Thoracic aorta (tissue), 2 donors: ENCODE measurements at regions not wholly inside any gene's neighbourhood (a gene's known extent, or its start where the extent isn't known, plus 50 kb on each side); places are given as distances from the start of the nearest gene placed in this dataset.
"Not testable (repeated sequence)": the region's sequence is repeated elsewhere in the genome, so short reads cannot be mapped to it uniquely, and the experiment has no call there.

Experiments
- ATAC-seq: fragments of 150-250 bp; one replicate; pipeline ENCODE4 v1.8.0; 2017; ENCODE audit warnings: low read depth; ENCODE audit not compliant: insufficient number of reproducible peaks, low FRiP score
- DNase-seq: peaks from one replicate; pipeline ENCODE4 v3.0.0-alpha.2; 2020; ENCODE audit warnings: low spot score
- H3K27ac ChIP-seq, 2 donors: fragments of 200-600 bp; sonication (generic); 1 replicate in 1 of 2; 2 replicates in 1 of 2; pipeline ENCODE4 v1.5.1; 2016; ENCODE audit warnings: mild to moderate bottlenecking in 2 of 2, moderate library complexity in 2 of 2
- H3K27me3 ChIP-seq: fragments of 200-600 bp; sonication (generic); replicated peaks from 2 replicates; pipeline ENCODE4 v1.6.0; 2016; ENCODE audit warnings: mild to moderate bottlenecking; ENCODE audit not compliant: insufficient read depth
- H3K36me3 ChIP-seq: fragments of 200-600 bp; sonication (generic); one replicate; pipeline ENCODE4 v1.5.1; 2016
- H3K4me1 ChIP-seq, 2 donors: fragments of 200-600 bp; sonication (generic); 1 replicate in 1 of 2; 2 replicates in 1 of 2; pipeline versions ENCODE4 v1.5.1 to v1.6.0; 2016; ENCODE audit warnings: low read depth in 2 of 2, mild to moderate bottlenecking in 1 of 2; ENCODE audit not compliant: control insufficient read depth in 1 of 2
- H3K4me3 ChIP-seq: fragments of 200-600 bp; sonication (generic); 2 replicates; pipeline ENCODE4 v1.5.1; 2016; ENCODE audit warnings: mild to moderate bottlenecking
- H3K9me3 ChIP-seq: fragments of 200-600 bp; sonication (generic); 2 replicates; pipeline ENCODE4 v1.5.1; 2016
- TF ChIP-seq, protein P1 (sequence below): fragments of 200-600 bp; sonication (generic); IDR thresholded peaks from one replicate; pipeline ENCODE4 v1.5.1; 2019; ENCODE audit warnings: antibody characterized with exemption

DNA sequence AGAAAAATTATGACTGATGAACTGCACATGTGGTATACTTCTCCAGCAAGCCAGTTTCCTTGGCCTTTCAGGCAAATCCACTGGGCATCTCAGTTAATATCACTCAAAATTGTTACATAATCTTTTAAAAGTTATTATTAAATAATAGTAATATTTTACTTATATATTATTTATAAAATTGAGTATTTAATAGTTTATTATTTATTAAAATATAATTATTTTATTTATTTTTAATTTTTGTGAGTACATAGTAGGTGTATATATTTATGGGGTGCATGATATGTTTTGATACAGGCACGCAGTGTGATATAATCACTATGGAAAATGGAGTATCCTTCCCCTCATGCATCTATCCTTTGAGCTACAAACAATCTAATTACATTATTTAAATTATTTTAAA is 384.1 kb upstream of the LRFN5 start:
- Histone ChIP-seq H3K36me3 (no peaks in the 10 kb centered on the region), H3K27ac (no peak overlapping the region), H3K4me1 (no peaks in the 10 kb centered on the region), H3K4me3 (no peak overlapping the region), H3K9me3 (no peaks in the 10 kb centered on the region), H3K27me3 (no peaks in the 10 kb centered on the region)
- no peak for DNase-seq
- TF ChIP-seq, protein P1, sequence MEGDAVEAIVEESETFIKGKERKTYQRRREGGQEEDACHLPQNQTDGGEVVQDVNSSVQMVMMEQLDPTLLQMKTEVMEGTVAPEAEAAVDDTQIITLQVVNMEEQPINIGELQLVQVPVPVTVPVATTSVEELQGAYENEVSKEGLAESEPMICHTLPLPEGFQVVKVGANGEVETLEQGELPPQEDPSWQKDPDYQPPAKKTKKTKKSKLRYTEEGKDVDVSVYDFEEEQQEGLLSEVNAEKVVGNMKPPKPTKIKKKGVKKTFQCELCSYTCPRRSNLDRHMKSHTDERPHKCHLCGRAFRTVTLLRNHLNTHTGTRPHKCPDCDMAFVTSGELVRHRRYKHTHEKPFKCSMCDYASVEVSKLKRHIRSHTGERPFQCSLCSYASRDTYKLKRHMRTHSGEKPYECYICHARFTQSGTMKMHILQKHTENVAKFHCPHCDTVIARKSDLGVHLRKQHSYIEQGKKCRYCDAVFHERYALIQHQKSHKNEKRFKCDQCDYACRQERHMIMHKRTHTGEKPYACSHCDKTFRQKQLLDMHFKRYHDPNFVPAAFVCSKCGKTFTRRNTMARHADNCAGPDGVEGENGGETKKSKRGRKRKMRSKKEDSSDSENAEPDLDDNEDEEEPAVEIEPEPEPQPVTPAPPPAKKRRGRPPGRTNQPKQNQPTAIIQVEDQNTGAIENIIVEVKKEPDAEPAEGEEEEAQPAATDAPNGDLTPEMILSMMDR = no peak
- ATAC-seq = no peak

DNA sequence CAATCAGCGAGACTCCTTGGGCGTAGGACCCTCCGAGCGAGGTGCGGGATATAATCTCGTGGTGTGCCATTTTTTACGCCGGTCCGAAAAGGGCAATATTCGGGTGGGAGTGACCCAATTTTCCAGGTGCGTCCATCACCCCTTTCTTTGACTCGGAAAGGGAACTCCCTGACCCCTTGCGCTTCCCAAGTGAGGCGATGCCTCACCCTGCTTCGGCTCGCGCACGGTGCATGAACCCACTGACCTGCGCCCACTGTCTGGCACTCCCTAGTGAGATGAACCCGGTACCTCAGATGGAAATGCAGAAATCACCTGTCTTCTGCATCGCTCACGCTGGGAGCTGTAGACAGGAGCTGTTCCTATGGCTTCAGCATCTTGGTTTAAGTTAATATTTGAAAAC is 391.7 kb upstream of the LRFN5 start:
- H3K4me3 ChIP-seq, H3K27ac ChIP-seq, H3K9me3 ChIP-seq, ATAC-seq, H3K36me3 ChIP-seq, H3K4me1 ChIP-seq, DNase-seq, H3K27me3 ChIP-seq: not testable (repeated sequence)

DNA sequence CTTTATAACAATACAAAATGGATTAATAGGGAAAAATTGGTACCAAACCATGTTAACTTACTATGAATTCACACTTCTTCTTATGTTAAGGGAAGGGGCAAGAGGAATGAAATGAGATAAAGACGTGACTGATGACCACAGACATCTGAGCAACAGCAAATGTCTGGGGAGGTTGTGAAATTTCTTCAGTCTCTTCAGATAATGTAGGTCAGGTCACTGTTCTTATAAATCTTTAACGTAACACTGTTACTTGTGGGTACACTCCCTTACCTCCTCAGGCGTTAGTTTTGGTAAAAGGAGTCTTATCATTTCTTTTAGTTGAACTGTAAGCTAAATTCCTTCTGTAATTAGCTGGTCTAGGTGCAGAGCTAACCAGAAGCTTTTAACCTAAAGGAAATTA is 405.0 kb upstream of the LRFN5 start:
- Histone ChIP-seq H3K4me3 (no peak overlapping the region), H3K4me1 (no peaks in the 10 kb centered on the region), H3K27ac (no peak overlapping the region), H3K36me3 (no peaks in the 10 kb centered on the region), H3K9me3 (no peaks in the 10 kb centered on the region), H3K27me3 (no peaks in the 10 kb centered on the region)
- ATAC-seq (no peak), DNase-seq (no peak)
- TF ChIP-seq, protein P1 = no peak

GRCh38 chr14:41187868-41188267 is 418.8 kb upstream of the LRFN5 start:
- no peaks in the 10 kb centered on the region for H3K27me3 ChIP-seq
- H3K4me3 ChIP-seq = no peak overlapping the region
- no peak overlapping the region for H3K27ac ChIP-seq
- no peak for DNase-seq
- H3K4me1 ChIP-seq = no peaks in the 10 kb centered on the region
- TF ChIP-seq, protein P1 = no peak
- no peaks in the 10 kb centered on the region for H3K9me3 ChIP-seq
- no peaks in the 10 kb centered on the region for H3K36me3 ChIP-seq
- ATAC-seq = no peak

GRCh38 chr14:41171045-41171444 is 435.6 kb upstream of the LRFN5 start:
- TF ChIP-seq, protein P1 = no peak

GRCh38 chr14:41167040-41167439 is 439.6 kb upstream of the LRFN5 start:
- Histone ChIP-seq H3K27ac (no peak overlapping the region), H3K36me3 (no peaks in the 10 kb centered on the region), H3K4me3 (no peak overlapping the region), H3K9me3 (no peaks in the 10 kb centered on the region), H3K27me3 (no peaks in the 10 kb centered on the region), H3K4me1 (no peaks in the 10 kb centered on the region)
- ATAC-seq (no peak), DNase-seq (no peak)
- TF ChIP-seq, protein P1 = no peak

More at GRCh38 chr14:41171045-41171444, 435.6 kb upstream of the LRFN5 start:
- H3K27ac ChIP-seq = no peak overlapping the region
- H3K27me3 ChIP-seq = no peaks in the 10 kb centered on the region
- H3K9me3 ChIP-seq = no peaks in the 10 kb centered on the region
- no peak for DNase-seq
- ATAC-seq = no peak
- no peaks in the 10 kb centered on the region for H3K4me1 ChIP-seq
- H3K36me3 ChIP-seq = no peaks in the 10 kb centered on the region
- no peak overlapping the region for H3K4me3 ChIP-seq
